ENCODE measurements at regions not wholly inside any gene's neighbourhood (a gene's known extent, or its start where the extent isn't known, plus 50 kb on each side); places are given as distances from the start of the nearest gene placed in this dataset.

DNA sequence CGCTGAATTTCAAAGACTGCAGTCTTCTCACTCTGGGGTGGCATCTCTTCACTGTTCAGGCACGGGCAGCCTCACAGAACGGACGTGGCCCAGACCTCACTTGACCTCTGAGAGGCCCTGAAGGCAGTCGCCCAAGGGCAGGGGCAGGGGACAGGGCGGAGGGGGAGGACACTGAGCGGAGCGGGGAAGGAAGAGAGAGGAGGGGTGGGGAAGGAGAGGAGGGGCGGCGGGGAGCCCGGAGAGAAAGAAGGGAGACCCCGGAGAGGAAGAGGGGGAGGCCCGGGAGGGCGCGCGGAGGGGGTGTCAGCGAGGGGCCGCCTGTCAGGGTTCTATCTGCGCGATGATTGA lies 58.7 kb upstream of the COMTD1 start:
- peak; percentile 12 for DNase-seq (ENCODE audit: low read depth)

- DNase-seq (ENCODE audit: low read depth): no peak
Observed at GRCh38 chr10:75294031-75294437, 58.3 kb upstream of the COMTD1 start.

GRCh38 chr10:75293446-75293820 lies 57.7 kb upstream of the COMTD1 start:
- no peak for DNase-seq (ENCODE audit: low read depth)

- no peak for DNase-seq (ENCODE audit: low read depth)
Observed at GRCh38 chr10:75292794-75293445, 57.2 kb upstream of the COMTD1 start.

GRCh38 chr10:75291805-75292204 lies 56.0 kb upstream of the COMTD1 start:
- no peak for DNase-seq (ENCODE audit: low read depth)

DNA sequence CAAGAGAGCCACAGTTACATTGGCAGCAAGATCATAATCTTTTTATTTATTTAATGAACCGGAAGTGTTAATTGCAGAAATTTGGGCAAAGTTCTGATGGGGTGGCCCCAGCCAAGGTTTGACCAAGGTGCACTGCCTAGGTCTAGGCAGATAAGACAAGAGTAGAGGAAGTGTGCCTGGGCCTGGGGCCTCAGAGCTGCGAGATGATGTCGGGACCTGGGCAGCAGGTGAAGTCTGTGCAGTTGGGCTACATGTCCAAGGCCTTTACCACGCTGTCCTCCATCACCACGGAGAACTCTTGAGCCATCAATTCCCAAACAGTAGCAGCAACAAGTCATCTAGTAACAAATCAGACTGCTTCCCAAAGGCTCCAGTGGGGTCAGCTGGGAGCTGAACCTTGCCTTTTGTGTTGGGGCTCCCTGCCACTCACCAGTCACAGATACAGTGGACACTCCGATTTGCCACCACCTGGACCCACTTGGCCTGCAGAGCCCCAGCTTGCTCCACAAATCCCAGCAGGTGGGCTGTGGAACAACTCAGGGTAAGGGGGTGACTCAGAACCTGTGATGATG lies 52.5 kb upstream of the COMTD1 start:
- DNase-seq (ENCODE audit: low read depth): no peak

DNA sequence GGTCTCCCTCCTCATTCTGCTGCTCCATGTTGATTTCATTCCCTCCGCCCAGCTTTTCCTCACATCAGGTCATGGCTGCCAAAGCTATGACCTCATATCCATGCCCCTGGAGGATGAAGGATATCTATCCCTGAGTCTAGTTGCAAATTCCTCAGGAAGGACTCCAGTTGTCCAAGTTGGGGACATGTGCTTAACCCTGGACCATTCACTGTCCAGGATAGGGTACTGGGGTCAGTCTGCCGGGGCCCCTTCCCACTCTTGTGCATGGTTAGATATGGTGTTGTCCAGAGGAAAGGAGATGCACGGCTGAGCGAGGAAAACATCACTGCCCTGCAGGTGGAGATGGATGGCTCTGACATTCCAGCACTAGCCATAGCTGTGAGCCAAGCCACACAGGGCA lies 51.9 kb upstream of the COMTD1 start:
- no peak for DNase-seq (ENCODE audit: low read depth)

GRCh38 chr10:75286901-75287300 lies 51.1 kb upstream of the COMTD1 start:
- no peak for DNase-seq (ENCODE audit: low read depth)

Measured in ELR (cell line).